ENCODE measurements at regions not wholly inside any gene's neighbourhood (a gene's known extent, or its start where the extent isn't known, plus 50 kb on each side); places are given as distances from the start of the nearest gene placed in this dataset.

DNA sequence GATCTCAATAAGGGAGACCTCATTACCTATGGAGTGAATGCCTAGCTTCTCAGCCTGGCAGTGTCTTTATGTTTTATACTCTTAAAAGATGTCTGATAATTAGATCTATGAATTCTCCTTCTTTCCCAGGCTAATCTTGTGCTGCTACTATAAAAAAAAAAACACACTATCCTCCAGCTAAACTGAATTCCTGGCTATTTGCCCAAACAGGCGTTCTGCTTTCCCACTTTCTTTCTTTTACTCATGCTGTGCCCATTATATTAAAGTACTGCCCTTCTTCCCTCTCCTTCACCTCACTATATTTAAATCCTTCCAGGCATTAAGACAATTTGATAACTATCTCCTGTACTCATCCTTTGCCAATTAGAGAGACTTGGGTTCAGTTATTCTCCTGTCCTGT lies 1134.9 kb downstream of the ROBO2 start:
- TF ChIP-seq, protein P1, sequence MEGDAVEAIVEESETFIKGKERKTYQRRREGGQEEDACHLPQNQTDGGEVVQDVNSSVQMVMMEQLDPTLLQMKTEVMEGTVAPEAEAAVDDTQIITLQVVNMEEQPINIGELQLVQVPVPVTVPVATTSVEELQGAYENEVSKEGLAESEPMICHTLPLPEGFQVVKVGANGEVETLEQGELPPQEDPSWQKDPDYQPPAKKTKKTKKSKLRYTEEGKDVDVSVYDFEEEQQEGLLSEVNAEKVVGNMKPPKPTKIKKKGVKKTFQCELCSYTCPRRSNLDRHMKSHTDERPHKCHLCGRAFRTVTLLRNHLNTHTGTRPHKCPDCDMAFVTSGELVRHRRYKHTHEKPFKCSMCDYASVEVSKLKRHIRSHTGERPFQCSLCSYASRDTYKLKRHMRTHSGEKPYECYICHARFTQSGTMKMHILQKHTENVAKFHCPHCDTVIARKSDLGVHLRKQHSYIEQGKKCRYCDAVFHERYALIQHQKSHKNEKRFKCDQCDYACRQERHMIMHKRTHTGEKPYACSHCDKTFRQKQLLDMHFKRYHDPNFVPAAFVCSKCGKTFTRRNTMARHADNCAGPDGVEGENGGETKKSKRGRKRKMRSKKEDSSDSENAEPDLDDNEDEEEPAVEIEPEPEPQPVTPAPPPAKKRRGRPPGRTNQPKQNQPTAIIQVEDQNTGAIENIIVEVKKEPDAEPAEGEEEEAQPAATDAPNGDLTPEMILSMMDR (conservative IDR thresholded peaks at IDR 0.05; ENCODE audit: low read depth, low read length): no peak
- DNase-seq (ENCODE audit: low read depth): peak; percentile 46
- no peak overlapping the region for H3K4me3 ChIP-seq (ENCODE audit: low read length)

DNA sequence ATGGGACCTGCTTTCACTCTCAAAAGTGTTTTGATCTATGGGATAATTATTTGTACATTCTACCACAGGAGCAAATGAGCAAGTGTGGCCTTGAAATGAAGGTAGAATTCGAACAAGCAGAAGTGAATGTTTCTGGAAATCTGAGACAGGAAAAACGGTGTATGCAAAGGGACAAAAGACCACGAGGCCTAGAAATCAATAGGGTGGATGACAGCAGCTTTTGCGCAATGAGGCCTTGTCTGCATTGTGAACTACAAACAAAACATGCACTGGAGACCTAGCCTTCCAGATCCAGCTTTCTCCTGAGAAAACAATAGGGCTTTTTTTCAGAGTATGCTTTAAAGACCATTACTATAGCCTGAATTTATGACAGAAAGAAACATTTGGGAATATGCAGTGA lies 1137.0 kb downstream of the ROBO2 start:
- DNase-seq (ENCODE audit: low read depth): no peak
- H3K4me3 ChIP-seq (ENCODE audit: low read length): no peak overlapping the region
- TF ChIP-seq, protein P1 (conservative IDR thresholded peaks at IDR 0.05; ENCODE audit: low read depth, low read length): no peak

DNA sequence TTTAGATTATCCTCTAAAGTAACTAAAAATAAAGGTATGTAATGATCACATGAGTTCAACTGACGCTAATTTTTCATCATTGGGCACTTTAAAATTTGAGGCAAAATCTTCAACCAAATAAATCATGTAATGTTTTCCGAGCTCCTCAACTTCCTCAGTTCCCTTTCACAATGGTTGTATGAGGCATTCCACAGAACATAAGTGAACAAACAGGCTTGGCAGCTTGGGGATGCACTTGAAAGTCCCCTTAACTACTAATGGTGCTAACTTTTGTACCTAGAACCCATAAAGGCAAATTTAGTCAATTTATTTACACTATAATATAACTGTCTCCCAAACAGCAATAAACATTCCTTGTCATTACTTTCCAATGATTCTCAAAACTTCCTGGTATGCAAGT lies 1137.9 kb downstream of the ROBO2 start:
- TF ChIP-seq, protein P1 (conservative IDR thresholded peaks at IDR 0.05; ENCODE audit: low read depth, low read length): no peak
- DNase-seq (ENCODE audit: low read depth): no peak
- no peak overlapping the region for H3K4me3 ChIP-seq (ENCODE audit: low read length)

DNA sequence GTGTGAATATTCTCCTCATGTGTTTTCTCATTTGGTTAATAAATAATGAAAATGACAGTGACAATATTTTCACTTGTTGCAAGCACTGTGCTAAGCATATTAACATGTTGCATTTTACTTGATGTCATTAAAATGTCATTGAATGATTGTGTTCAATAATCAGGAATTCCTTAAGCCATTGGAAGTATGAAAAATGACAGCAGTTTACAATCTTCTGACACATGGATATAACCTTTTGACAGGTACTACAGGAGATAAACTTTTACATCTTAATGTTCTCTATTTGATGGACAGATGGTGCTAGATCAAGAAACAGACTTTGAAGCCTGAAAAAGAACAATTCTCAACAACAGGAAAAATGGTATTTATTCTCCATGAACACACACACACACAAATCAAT lies 1138.3 kb downstream of the ROBO2 start:
- TF ChIP-seq, protein P1 (conservative IDR thresholded peaks at IDR 0.05; ENCODE audit: low read depth, low read length): no peak
- DNase-seq (ENCODE audit: low read depth): no peak
- H3K4me3 ChIP-seq (ENCODE audit: low read length): no peak overlapping the region

DNA sequence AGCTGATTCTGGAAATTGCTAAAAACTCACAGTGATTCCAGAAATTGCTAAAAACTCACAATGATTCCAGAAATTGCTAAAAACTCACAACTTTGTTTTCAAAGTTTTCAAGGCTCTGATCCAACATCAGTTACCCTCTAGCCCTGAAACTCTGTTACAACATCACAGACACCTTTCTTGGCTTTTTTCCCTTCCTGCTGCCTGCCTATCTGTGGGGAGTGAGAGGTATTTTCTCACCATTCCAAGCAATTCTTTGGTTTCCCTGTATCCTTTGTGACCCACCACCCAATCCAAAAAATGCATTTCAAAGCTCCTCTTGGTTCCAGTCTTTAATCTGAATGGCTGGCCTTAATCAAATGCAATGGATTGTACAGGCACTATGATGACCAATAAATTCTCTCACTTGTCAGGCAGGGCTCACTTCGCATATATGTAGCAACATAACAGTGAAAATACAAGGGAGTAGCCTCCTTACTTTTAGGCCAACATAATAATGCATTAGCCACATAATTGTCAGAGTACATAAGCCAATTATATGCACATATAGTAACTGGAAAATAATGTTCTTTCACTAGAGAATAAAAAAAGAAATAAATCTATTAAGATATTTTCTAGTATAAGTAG lies 1139.0 kb downstream of the ROBO2 start:
- no peak overlapping the region for H3K4me3 ChIP-seq (ENCODE audit: low read length)
- TF ChIP-seq, protein P1 (conservative IDR thresholded peaks at IDR 0.05; ENCODE audit: low read depth, low read length): no peak
- DNase-seq (ENCODE audit: low read depth): no peak

DNA sequence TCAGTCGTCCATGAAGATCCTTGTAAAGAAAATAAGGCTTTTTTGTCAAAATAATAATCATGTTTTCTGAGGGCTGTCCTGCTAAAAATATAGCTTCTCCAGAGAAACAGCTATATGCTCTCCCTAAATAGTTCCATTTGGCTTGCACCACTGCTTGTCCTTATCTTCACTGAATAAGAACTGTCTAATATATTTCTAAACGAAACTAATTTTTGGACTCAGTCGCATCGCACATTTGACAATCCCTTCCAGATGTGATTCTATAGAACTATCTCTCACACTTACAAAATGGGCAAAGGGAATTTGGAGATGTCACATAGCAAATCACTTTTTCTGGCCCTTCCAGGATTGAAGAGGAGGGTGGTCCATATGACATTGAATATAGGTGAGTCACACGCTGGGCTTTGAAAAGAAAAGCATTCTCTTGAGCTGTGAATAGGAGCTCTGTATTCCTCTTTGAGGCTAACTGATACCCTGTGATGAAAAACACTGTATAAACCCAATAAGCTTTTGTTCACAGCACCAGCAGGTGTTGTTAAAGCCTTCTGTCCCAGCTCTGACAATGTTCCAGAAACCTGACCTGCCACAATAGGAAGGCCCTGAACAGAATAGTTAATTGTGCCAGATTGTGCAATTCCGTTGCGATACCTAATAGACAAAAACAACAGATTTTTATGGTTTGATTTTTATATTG lies 1144.2 kb downstream of the ROBO2 start:
- H3K4me3 ChIP-seq (ENCODE audit: low read length): no peak overlapping the region
- TF ChIP-seq, protein P1 (conservative IDR thresholded peaks at IDR 0.05; ENCODE audit: low read depth, low read length): no peak
- no peak for DNase-seq (ENCODE audit: low read depth)

DNA sequence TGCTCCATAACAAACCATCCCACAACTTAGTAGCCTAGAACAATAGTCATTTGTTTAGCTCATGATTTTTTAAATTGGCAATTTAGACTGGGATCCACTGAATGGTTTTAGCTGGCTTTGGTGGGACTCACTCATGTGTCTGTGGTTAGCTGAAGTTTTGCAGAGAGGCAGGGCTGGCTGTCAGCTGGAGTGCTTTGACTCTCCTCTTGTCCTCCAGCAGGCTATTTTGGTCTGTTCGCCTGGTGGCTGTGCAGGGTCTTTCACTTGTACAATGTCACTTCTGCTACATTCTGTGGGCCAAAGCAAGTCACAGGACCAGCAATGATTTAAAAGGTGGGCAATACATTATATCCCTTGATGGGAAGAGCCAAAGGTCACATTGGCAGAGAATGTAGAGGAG lies 1146.5 kb downstream of the ROBO2 start:
- TF ChIP-seq, protein P1 (conservative IDR thresholded peaks at IDR 0.05; ENCODE audit: low read depth, low read length): no peak
- H3K4me3 ChIP-seq (ENCODE audit: low read length): no peak overlapping the region
- no peak for DNase-seq (ENCODE audit: low read depth)

Measured in retinal pigment epithelial cell (primary cell).